Right lobe of liver (tissue), 4 donors: ENCODE measurements at regions not wholly inside any gene's neighbourhood (a gene's known extent, or its start where the extent isn't known, plus 50 kb on each side); places are given as distances from the start of the nearest gene placed in this dataset.

Experiments
- POLR2A ChIP-seq: fragments of 450-650 bp; IDR thresholded peaks from one replicate; pipeline ENCODE4 v1.6.1; 2017; ENCODE audit warnings: antibody characterized with exemption, mild to moderate bottlenecking
- TF ChIP-seq, protein P1 (sequence below), 4 donors: fragments of 200-600 bp in 3 of 4; fragments of 450-650 bp in 1 of 4; IDR thresholded peaks; one replicate each; pipeline versions ENCODE4 v1.5.1 to v1.8.0; 2016 to 2022; ENCODE audit warnings: antibody characterized with exemption in 4 of 4, mild to moderate bottlenecking in 2 of 4
- donor health status: DM: no; HTN: no; CAD: no.
- donor health status: DM: no; HTN: no; CAD: no.
- donor health status: DM: no; HTN: yes; CAD: no.

DNA sequence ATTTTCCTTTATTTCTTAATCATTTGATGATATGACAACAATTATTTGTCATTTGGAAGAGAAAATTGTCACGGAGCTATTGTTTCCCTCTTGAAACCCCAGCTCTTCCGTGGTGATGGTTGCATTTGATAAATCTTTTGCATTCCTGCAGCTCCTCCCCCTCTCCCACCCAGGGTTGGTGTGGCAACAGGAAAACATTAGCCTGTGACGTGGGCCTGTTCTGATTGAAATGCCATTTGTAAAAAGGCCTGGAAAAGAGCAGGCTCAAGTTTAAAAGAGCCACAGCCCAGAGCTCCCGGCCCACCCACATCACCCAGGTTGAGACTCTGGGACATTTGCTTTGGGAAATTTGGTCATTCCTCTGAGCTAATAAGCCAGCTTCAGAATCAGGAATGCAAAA is 282.5 kb downstream of the RPLP1 start:
- TF ChIP-seq, protein P1, sequence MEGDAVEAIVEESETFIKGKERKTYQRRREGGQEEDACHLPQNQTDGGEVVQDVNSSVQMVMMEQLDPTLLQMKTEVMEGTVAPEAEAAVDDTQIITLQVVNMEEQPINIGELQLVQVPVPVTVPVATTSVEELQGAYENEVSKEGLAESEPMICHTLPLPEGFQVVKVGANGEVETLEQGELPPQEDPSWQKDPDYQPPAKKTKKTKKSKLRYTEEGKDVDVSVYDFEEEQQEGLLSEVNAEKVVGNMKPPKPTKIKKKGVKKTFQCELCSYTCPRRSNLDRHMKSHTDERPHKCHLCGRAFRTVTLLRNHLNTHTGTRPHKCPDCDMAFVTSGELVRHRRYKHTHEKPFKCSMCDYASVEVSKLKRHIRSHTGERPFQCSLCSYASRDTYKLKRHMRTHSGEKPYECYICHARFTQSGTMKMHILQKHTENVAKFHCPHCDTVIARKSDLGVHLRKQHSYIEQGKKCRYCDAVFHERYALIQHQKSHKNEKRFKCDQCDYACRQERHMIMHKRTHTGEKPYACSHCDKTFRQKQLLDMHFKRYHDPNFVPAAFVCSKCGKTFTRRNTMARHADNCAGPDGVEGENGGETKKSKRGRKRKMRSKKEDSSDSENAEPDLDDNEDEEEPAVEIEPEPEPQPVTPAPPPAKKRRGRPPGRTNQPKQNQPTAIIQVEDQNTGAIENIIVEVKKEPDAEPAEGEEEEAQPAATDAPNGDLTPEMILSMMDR (IDR thresholded peaks at IDR 0.05) = no peak
- TF ChIP-seq POLR2A = no peak
